ENCODE measurements at regions not wholly inside any gene's neighbourhood (a gene's known extent, or its start where the extent isn't known, plus 50 kb on each side); places are given as distances from the start of the nearest gene placed in this dataset.

DNA sequence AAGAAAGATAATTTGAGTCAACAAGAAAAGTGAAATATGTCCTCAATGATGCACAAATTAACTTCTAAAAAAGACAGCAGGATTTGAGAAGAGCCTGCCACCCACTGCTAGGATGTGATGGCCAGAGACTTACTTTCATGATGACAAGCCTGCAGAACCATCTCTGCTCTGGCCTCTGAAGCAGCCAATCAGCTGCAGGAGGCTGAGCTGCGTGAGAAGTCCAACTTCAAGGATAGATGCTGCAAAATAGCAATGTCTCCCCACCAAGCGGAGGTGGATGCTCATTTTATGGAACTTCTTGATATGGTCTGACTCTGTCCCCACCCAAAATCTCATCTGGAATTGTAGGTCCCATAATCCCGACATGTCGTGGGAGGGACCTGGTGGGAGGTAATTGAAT lies 53.1 kb downstream of the CYRIA start:
- no peaks in the 10 kb centered on the region for H3K27me3 Mint-ChIP-seq
- peaks cover 88% of the 10 kb centered on the region for H3K36me3 Mint-ChIP-seq (ENCODE audit: low read depth)
- no peak for ATAC-seq (ENCODE audit: low read depth)
- intact Hi-C loops (cut with micrococcal nuclease), result loop anchor here (10.0 kb wide), 1 partner anchor 692 kb away; no protein-coding TSS in a partner anchor
- DNase-seq, result no peak
- H3K27ac Mint-ChIP-seq, result no peak overlapping the region
- H3K9me3 Mint-ChIP-seq, result no peaks in the 10 kb centered on the region
- CTCF ChIA-PET, result interaction anchor here (2.5 to 5.6 kb wide), 4 partner anchors 11 to 144 kb away, joined by 12 to 129 read pairs (median 36); no protein-coding TSS in a partner anchor
- POLR2A ChIA-PET, result interaction anchor here (1.3 kb wide), 1 partner anchor 54 kb away, joined by 3 read pairs; no protein-coding TSS in a partner anchor
- TF ChIP-seq, protein P1, sequence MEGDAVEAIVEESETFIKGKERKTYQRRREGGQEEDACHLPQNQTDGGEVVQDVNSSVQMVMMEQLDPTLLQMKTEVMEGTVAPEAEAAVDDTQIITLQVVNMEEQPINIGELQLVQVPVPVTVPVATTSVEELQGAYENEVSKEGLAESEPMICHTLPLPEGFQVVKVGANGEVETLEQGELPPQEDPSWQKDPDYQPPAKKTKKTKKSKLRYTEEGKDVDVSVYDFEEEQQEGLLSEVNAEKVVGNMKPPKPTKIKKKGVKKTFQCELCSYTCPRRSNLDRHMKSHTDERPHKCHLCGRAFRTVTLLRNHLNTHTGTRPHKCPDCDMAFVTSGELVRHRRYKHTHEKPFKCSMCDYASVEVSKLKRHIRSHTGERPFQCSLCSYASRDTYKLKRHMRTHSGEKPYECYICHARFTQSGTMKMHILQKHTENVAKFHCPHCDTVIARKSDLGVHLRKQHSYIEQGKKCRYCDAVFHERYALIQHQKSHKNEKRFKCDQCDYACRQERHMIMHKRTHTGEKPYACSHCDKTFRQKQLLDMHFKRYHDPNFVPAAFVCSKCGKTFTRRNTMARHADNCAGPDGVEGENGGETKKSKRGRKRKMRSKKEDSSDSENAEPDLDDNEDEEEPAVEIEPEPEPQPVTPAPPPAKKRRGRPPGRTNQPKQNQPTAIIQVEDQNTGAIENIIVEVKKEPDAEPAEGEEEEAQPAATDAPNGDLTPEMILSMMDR (IDR thresholded peaks at IDR 0.05), result no peak
- peaks cover 45% of the 10 kb centered on the region for H3K4me1 Mint-ChIP-seq
- H3K4me3 Mint-ChIP-seq, result no peak overlapping the region

DNA sequence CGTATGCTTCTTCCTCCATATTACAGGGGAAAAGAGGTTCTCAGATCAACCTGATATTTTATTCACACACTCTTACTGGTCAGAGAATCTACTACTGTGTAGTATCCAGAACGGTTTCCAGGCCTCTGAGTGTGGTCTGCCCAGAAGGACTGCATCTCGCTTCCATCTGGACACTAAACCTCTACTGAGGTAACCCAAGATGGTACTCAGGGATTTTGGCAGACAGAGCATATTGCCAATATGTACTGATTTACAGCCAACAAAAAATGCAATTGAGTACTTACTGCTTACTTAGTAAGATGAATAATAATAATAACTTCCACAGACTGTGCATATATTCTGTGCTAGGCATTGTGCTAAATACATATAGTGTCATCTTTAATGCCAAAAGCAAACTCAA lies 55.8 kb downstream of the CYRIA start:
- ATAC-seq (ENCODE audit: low read depth) (no peak), DNase-seq (no peak)
- ChIA-PET CTCF (interaction anchor here (0.7 to 1.9 kb wide), 12 partner anchors 12 to 146 kb away, joined by 3 to 33 read pairs (median 3); no protein-coding TSS in a partner anchor), POLR2A (no interaction called here)
- H3K9me3 Mint-ChIP-seq, result no peaks in the 10 kb centered on the region
- H3K27me3 Mint-ChIP-seq, result no peaks in the 10 kb centered on the region
- peaks cover 82% of the 10 kb centered on the region for H3K36me3 Mint-ChIP-seq (ENCODE audit: low read depth)
- H3K4me3 Mint-ChIP-seq, result no peak overlapping the region
- peaks cover 37% of the 10 kb centered on the region for H3K4me1 Mint-ChIP-seq
- TF ChIP-seq, protein P1 (IDR thresholded peaks at IDR 0.05), result no peak
- H3K27ac Mint-ChIP-seq, result no peak overlapping the region
- intact Hi-C loops (cut with micrococcal nuclease), result loop anchor here (1.0 to 10.0 kb wide), 5 partner anchors 21 to 972 kb away; no protein-coding TSS in a partner anchor

DNA sequence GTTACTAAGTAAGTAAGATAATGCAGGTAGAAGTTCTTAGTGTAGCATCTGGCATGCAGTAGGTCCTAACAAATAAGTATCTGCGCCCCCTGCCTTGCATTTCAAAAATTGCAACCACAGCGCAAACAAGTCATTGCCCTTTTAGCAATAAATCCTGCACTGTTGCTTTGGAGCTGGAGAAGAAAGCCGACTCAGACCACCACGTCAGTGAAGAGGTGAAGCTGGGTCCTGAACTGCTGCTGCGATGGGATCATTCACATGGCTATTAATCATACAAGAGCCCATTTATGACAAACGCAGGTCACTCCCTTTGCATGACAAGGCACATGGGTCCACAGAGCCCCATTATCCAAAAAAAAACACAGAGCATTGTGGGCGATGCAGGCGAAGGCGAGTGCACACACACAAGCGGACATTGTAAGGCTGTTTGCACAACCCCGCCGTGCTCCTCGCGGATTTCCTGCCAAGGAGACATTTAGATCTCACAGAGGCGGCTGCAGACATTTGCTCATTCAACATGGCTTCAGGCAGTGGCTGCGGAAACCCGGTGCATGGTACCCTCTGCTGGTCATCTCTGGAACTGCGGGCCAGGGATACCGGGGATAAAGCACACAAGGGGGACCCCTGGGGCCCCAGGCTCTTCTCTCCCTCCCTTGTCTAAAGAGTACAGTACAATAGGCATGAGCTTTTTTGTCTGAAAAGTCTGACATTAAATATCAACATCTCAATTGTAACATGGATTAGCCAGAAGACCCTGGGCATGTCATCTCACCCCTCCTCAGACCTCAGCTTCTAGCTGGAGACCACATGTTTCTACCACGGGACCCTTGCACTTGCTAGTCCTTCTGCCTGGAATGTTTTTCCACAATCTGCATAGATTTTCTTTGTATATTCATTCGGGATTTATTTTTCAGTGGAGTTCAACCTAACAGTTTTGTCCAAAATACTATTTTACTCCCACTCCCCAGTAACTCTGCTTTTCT lies 56.7 kb downstream of the CYRIA start:
- Mint-ChIP-seq H3K4me1 (peaks cover 31% of the 10 kb centered on the region), H3K27me3 (no peaks in the 10 kb centered on the region), H3K36me3 (ENCODE audit: low read depth) (peaks cover 82% of the 10 kb centered on the region), H3K4me3 (peak overlapping the region; percentile 79), H3K27ac (peak overlapping the region; percentile 53), H3K9me3 (no peaks in the 10 kb centered on the region)
- TF ChIP-seq, protein P1 (IDR thresholded peaks at IDR 0.05), result peak; percentile 83
- DNase-seq, result peak; percentile 79
- POLR2A ChIA-PET, result no interaction called here
- CTCF ChIA-PET, result interaction anchor here (0.7 to 1.9 kb wide), 18 partner anchors 13 to 669 kb away, joined by 3 to 33 read pairs (median 4); partner anchors contain the start of gene MYCN
- peak; percentile 92 for ATAC-seq (ENCODE audit: low read depth)
- intact Hi-C loops (cut with micrococcal nuclease), result loop anchor here (1.0 to 2.0 kb wide), 5 partner anchors 22 to 972 kb away; no protein-coding TSS in a partner anchor

DNA sequence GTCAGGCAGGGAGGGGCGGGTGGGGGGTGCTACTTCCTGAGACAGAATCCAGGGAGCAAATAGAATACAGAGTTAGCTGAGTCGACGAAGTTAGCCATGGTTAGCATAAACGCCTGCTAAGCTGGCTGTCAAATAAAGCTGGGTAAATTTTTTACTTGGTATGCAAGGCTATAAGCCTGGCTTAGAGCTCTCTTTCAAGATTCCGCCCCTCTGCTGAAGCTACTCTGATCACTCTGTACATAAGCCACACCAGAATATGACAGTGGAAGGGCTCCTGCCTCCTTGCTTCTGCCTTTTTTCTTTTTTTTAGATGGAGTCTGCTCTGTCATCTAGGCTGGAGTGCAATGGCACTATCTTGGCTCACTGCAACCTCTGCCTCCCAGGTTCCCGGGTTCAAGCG lies 58.3 kb downstream of the CYRIA start:
- H3K4me1 Mint-ChIP-seq, result peaks cover 21% of the 10 kb centered on the region
- no peak overlapping the region for H3K27ac Mint-ChIP-seq
- DNase-seq (no peak), ATAC-seq (ENCODE audit: low read depth) (no peak)
- intact Hi-C loops (cut with micrococcal nuclease), result no loop called here
- TF ChIP-seq, protein P1 (IDR thresholded peaks at IDR 0.05), result no peak
- no peak overlapping the region for H3K4me3 Mint-ChIP-seq
- POLR2A ChIA-PET, result no interaction called here
- H3K36me3 Mint-ChIP-seq (ENCODE audit: low read depth), result peaks cover 80% of the 10 kb centered on the region
- CTCF ChIA-PET, result no interaction called here
- no peaks in the 10 kb centered on the region for H3K27me3 Mint-ChIP-seq
- no peaks in the 10 kb centered on the region for H3K9me3 Mint-ChIP-seq

DNA sequence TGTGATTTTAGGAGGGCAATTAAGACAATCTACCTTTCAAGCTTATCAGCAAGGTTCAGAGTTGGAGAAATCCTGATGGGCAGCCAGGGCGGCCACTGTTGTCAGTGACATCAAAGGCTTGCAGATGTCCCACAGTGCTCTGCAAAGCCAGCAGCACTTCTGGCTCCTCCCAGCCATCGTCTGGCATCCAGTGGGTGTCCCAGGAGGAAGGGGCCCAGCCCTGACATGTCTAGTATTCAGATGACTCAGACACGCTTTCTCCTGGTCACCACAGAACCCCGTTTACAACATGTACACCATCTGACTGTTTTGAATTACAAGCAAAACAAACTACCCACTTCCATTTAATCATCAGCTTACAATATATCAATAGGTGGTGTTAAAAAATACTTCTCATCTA lies 61.4 kb downstream of the CYRIA start:
- intact Hi-C loops (cut with micrococcal nuclease), result no loop called here
- Mint-ChIP-seq H3K9me3 (no peaks in the 10 kb centered on the region), H3K36me3 (ENCODE audit: low read depth) (peaks cover 83% of the 10 kb centered on the region), H3K4me3 (no peak overlapping the region), H3K27ac (no peak overlapping the region), H3K4me1 (peaks cover 19% of the 10 kb centered on the region), H3K27me3 (no peaks in the 10 kb centered on the region)
- ATAC-seq (ENCODE audit: low read depth), result no peak
- TF ChIP-seq, protein P1 (IDR thresholded peaks at IDR 0.05), result no peak
- ChIA-PET CTCF (interaction anchor here (0.9 to 1.5 kb wide), 2 partner anchors 9 to 664 kb away, joined by 3 to 4 read pairs; no protein-coding TSS in a partner anchor), POLR2A (no interaction called here)
- no peak for DNase-seq

Measured in activated B cell treated with CpG ODN at 0.5 μM for 24 hours (primary cell).